C4-2B (cell line): ENCODE measurements at regions not wholly inside any gene's neighbourhood (a gene's known extent, or its start where the extent isn't known, plus 50 kb on each side); places are given as distances from the start of the nearest gene placed in this dataset.

Source experiments
- ZFX ChIP-seq: fragments of 450-650 bp; IDR thresholded peaks from 2 replicates; pipeline ENCODE4 v1.6.1; 2017
- TF ChIP-seq, protein P1 (sequence below): fragments of 450-650 bp; conservative IDR thresholded peaks from 2 replicates; pipeline ENCODE4 v1.5.1; 2017; ENCODE audit warnings: mild to moderate bottlenecking

DNA sequence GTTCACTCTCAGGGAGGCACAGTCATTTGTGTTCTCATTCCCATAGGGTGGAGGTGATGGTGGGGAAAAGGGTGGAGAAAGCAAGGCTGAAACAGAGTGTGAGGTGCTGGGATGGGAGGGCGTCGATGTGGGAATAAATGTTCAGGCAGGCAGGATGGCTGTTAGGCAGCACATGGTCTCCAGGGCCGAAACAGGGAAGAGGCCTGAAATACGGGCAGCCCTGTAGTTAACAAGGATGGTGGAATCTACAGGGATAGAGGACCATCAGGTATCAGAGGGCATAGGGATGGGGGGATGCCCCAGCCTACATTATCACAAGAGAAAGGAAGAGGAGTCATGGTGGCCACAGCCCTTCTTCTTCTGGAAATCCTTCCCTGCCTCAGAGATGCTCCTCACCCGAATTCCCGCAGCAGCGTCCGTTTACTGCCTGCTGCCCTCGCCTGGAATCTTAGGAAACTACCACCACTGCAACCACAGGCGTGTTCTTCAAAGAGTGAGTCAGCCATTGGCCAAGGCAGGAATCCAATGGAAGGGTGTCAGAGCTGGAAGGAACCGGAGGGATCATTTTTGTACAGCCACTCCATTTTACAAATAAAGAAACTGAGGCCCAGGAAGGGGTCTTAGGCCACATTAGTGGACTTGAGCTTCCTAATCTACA, 49.7 kb upstream of the POMGNT2 start:
- TF ChIP-seq ZFX = no peak
- TF ChIP-seq, protein P1, sequence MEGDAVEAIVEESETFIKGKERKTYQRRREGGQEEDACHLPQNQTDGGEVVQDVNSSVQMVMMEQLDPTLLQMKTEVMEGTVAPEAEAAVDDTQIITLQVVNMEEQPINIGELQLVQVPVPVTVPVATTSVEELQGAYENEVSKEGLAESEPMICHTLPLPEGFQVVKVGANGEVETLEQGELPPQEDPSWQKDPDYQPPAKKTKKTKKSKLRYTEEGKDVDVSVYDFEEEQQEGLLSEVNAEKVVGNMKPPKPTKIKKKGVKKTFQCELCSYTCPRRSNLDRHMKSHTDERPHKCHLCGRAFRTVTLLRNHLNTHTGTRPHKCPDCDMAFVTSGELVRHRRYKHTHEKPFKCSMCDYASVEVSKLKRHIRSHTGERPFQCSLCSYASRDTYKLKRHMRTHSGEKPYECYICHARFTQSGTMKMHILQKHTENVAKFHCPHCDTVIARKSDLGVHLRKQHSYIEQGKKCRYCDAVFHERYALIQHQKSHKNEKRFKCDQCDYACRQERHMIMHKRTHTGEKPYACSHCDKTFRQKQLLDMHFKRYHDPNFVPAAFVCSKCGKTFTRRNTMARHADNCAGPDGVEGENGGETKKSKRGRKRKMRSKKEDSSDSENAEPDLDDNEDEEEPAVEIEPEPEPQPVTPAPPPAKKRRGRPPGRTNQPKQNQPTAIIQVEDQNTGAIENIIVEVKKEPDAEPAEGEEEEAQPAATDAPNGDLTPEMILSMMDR = peak; percentile 71
